GM13976 (cell line): ENCODE measurements at regions not wholly inside any gene's neighbourhood (a gene's known extent, or its start where the extent isn't known, plus 50 kb on each side); places are given as distances from the start of the nearest gene placed in this dataset.
"Not testable (repeated sequence)": the region's sequence is repeated elsewhere in the genome, so short reads cannot be mapped to it uniquely, and the experiment has no call there.

Experiments
- DNase-seq: peaks from one replicate; pipeline ENCODE4 v3.0.0; 2012; ENCODE audit warnings: low spot score
- in situ Hi-C: fragments of 300-500 bp; cut with MboI; formaldehyde crosslinking; loops from one replicate; pipeline ENCODE4 v1.12.0; 2022; ENCODE audit warnings: low sequenced_read_pairs, mixed read lengths, inconsistent platforms; ENCODE audit not compliant: unreplicated experiment
- TF ChIP-seq, protein P1 (sequence below): IDR thresholded peaks from 2 replicates; pipeline ENCODE4 v1.5.1; 2012; ENCODE audit warnings: borderline replicate concordance, mild to moderate bottlenecking; ENCODE audit not compliant: insufficient read depth; ENCODE audit errors: extremely low read depth, missing control alignments, control extremely low read depth

DNA sequence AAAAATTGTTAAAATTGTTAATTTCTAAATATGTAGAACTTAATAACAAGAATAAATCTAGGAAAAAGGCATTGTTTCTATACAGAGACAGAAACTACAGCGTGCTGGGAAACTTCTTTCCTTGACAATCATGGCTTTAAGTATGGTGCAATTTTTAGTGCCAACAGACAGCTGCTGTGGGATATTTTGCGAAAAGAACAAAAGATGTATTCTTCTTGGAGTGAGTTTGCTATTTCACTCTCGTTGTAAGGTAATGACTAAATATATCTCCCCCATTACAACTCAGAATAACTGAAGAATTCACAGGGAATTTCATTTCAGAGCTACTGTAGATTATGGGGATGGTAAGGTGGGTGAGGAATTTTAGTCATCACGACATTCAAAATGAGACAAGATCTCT, 2055.0 kb upstream of the ACO1 start:
- in situ Hi-C loops: no loop called here
- DNase-seq: no peak
- TF ChIP-seq, protein P1, sequence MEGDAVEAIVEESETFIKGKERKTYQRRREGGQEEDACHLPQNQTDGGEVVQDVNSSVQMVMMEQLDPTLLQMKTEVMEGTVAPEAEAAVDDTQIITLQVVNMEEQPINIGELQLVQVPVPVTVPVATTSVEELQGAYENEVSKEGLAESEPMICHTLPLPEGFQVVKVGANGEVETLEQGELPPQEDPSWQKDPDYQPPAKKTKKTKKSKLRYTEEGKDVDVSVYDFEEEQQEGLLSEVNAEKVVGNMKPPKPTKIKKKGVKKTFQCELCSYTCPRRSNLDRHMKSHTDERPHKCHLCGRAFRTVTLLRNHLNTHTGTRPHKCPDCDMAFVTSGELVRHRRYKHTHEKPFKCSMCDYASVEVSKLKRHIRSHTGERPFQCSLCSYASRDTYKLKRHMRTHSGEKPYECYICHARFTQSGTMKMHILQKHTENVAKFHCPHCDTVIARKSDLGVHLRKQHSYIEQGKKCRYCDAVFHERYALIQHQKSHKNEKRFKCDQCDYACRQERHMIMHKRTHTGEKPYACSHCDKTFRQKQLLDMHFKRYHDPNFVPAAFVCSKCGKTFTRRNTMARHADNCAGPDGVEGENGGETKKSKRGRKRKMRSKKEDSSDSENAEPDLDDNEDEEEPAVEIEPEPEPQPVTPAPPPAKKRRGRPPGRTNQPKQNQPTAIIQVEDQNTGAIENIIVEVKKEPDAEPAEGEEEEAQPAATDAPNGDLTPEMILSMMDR: no peak

DNA sequence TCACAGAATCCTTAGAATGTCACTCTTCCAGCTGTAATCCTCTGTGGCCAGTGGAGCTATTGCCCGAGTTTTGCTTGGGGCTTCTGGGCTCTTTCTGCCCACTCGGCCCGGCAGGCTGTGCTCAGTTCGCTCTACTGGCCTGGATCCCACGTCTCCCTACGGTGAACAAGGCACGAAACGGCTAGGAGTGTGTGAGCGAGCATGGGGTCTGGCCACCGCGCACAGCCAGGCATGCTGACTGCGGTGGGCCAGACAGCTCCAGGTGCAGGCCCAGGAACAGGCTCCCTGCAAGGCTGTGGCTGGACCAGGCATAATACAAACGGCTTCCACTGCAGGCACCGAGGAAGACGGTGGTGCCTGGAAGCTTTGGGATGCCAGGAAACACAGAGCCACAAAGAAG, 2035.5 kb upstream of the ACO1 start:
- TF ChIP-seq, protein P1: no peak
- in situ Hi-C loops: no loop called here
- DNase-seq: no peak

DNA sequence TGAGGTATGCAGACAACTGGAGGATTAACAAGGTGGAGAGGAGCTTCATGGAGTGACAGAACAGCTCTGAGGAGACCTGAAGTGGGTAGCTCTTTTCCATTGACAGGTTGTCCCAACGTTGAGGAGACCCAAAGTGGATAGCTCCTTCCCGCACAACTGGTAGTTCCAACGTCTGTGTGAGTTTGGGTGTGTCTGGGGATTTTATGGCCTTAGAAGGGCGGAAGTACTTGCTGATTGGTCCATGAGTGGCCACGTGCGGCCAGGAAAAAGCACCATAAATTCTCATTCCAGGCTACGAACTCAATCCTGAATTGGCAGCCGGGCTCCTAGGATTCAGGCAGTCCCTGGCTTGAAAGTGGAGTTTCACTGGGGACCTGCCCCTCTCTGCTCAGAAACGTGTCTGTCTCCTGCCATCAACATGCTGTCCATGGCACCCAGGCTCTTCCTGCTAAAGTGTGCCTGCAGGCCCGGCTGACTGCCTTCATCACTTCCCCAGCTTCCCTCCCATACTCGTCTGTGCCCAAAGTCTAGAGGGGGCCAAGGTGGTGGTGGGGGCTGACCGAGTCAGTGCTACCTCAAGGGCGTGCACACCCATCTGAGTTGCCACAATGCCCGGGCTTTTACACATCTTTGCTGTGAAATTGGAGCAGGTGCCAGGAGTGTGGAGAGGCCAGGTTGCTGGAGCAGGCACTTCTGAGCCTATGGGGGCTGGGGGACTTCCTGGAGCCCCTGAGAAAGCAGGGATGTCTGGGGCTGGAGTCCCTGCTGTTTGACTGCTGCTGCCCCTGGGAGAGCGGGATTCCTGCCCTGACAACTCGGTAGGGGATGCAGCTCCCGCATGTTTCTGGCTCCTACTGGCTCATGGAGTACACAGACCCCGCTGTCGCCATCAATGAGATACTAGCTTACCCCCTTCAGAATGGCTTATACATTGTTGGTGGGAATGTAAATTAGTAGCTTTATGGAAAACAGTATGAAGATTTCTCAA, 2034.6 kb upstream of the ACO1 start:
- TF ChIP-seq, protein P1: no peak
- DNase-seq: no peak
- in situ Hi-C loops: no loop called here

DNA sequence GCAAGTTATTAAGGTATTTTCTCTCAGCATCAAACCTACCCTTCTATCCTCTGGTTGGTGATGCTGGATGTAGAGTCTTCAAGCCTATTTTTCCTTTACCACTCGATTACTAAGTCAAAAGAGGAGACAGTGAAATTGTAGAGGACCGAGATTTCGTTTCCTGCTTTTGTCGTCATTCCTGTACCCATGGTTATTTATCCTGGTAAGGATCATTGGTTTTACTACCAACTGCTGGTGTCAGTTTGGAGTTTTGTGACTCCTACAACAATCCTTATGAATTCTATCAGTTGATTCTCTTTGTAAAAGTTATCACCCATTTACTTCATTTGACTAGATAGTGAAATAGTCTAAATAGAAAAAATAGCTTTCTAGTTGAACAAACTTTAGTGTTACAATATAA, 2028.2 kb upstream of the ACO1 start:
- TF ChIP-seq, protein P1: no peak
- in situ Hi-C loops: no loop called here
- DNase-seq: no peak

DNA sequence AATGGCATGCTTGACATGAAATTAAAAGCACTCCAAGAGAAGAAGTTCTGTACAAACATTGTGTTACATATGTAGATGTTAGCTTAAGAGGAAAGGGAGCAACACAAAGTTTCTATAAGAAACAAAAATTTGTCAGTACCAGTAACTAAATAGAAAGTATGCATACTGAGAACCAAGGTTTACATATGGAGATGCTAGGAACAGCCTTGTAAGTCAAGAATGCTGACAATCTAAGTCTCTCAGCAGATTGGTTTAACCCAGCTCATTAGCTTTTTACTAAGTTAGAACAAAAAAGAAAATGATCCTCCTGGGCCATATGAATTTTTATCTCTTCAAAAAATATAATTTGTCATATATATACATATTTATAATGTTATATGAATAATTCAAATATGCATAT, 2022.1 kb upstream of the ACO1 start:
- DNase-seq: no peak
- TF ChIP-seq, protein P1: no peak
- in situ Hi-C loops: no loop called here

DNA sequence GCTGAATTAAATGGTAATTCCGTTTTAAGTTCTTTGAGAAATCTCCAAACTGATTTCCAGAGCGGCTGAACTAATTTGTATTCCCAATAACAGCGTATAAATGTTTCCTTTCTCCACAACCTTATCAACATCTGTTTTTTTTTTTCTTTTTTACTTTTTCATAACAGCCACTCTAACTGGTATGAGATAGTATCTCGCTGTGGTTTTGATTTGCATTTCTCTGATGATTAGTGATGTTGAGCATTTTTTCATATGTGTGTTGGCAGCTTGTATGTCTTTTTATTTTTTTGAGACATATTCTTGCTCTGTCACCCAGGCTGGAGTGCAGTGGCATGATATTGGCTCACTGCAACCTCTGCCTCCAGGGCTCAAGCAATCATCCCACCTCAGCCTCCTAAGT, 2018.3 kb upstream of the ACO1 start:
- in situ Hi-C loops: not testable (repeated sequence)

DNA sequence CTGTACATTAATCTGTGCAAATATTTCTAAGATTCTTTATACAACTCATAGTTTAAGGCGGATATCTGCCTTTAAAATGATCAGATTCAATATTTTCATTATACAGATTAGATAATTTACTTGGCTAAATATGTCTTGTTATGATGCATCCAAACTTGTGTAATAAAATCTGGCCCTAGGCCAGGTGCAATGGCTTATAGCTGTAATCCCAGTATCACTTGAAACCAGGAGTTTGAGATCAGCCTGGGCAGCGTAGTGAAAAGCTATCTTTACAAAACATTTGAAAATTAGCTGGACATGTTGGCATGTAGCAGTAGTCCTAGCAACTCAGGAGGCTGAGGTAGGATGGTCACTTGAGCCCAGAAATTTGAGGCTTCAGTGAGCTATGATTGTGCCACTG, 2002.2 kb upstream of the ACO1 start:
- TF ChIP-seq, protein P1: no peak
- DNase-seq: no peak
- in situ Hi-C loops: no loop called here

More for the DNA sequence above, 2018.3 kb upstream of the ACO1 start:
- not testable (repeated sequence) for DNase-seq
